ENCODE measurements at regions not wholly inside any gene's neighbourhood (a gene's known extent, or its start where the extent isn't known, plus 50 kb on each side); places are given as distances from the start of the nearest gene placed in this dataset.
A peak's percentile ranks its signal among the peaks of the same experiment; 100 is the strongest.
"Not testable (repeated sequence)": the region's sequence is repeated elsewhere in the genome, so short reads cannot be mapped to it uniquely, and the experiment has no call there.

- H3K27me3 ChIP-seq (ENCODE audit: control insufficient read depth, insufficient read depth, low read length), result no peaks in the 10 kb centered on the region
- H3K9me3 ChIP-seq (ENCODE audit: control insufficient read depth, insufficient read depth, low read length), result no peaks in the 10 kb centered on the region
- no peaks in the 10 kb centered on the region for H3K36me3 ChIP-seq (ENCODE audit: control insufficient read depth, insufficient read depth, low read length)
- H3K9ac ChIP-seq (ENCODE audit: low read depth, low read length), result no peak overlapping the region
- no peak overlapping the region for H3K27ac ChIP-seq (ENCODE audit: low read depth, low read length)
- H3K4me1 ChIP-seq (ENCODE audit: control insufficient read depth, insufficient read depth, low read length), result no peaks in the 10 kb centered on the region
- H3K4me3 ChIP-seq (ENCODE audit: low read depth, low read length), result no peak overlapping the region
These were observed 882.4 kb downstream of the C4orf33 start for GRCh38 chr4:129978315-129978714.

- Histone ChIP-seq H3K9me3 (ENCODE audit: control insufficient read depth, insufficient read depth, low read length) (no peaks in the 10 kb centered on the region), H3K27me3 (ENCODE audit: control insufficient read depth, insufficient read depth, low read length) (no peaks in the 10 kb centered on the region), H3K9ac (ENCODE audit: low read depth, low read length) (no peak overlapping the region)
These were observed 893.0 kb downstream of the C4orf33 start for GRCh38 chr4:129988957-129989356.

GRCh38 chr4:129994715-129995114 is 898.8 kb downstream of the C4orf33 start:
- no peak overlapping the region for H3K27ac ChIP-seq (ENCODE audit: low read depth, low read length)
- no peaks in the 10 kb centered on the region for H3K27me3 ChIP-seq (ENCODE audit: control insufficient read depth, insufficient read depth, low read length)
- no peaks in the 10 kb centered on the region for H3K36me3 ChIP-seq (ENCODE audit: control insufficient read depth, insufficient read depth, low read length)
- no peak overlapping the region for H3K4me3 ChIP-seq (ENCODE audit: low read depth, low read length)
- H3K4me1 ChIP-seq (ENCODE audit: control insufficient read depth, insufficient read depth, low read length), result peaks cover 5% of the 10 kb centered on the region; the same call in 1 of the 2 replicates
- H3K9me3 ChIP-seq (ENCODE audit: control insufficient read depth, insufficient read depth, low read length), result no peaks in the 10 kb centered on the region
- H3K9ac ChIP-seq (ENCODE audit: low read depth, low read length), result no peak overlapping the region

More at GRCh38 chr4:129988957-129989356, 893.0 kb downstream of the C4orf33 start:
- no peaks in the 10 kb centered on the region for H3K36me3 ChIP-seq (ENCODE audit: control insufficient read depth, insufficient read depth, low read length)
- H3K4me1 ChIP-seq (ENCODE audit: control insufficient read depth, insufficient read depth, low read length), result peaks cover 13% of the 10 kb centered on the region
- H3K4me3 ChIP-seq (ENCODE audit: low read depth, low read length), result no peak overlapping the region
- H3K27ac ChIP-seq (ENCODE audit: low read depth, low read length), result no peak overlapping the region

- Histone ChIP-seq H3K36me3 (ENCODE audit: control insufficient read depth, insufficient read depth, low read length) (no peaks in the 10 kb centered on the region), H3K4me3 (ENCODE audit: low read depth, low read length) (no peak overlapping the region), H3K9me3 (ENCODE audit: control insufficient read depth, insufficient read depth, low read length) (no peaks in the 10 kb centered on the region), H3K27ac (ENCODE audit: low read depth, low read length) (no peak overlapping the region), H3K27me3 (ENCODE audit: control insufficient read depth, insufficient read depth, low read length) (no peaks in the 10 kb centered on the region), H3K4me1 (ENCODE audit: control insufficient read depth, insufficient read depth, low read length) (no peaks in the 10 kb centered on the region), H3K9ac (ENCODE audit: low read depth, low read length) (no peak overlapping the region)
These were observed 902.6 kb downstream of the C4orf33 start for GRCh38 chr4:129998436-129999150.

DNA sequence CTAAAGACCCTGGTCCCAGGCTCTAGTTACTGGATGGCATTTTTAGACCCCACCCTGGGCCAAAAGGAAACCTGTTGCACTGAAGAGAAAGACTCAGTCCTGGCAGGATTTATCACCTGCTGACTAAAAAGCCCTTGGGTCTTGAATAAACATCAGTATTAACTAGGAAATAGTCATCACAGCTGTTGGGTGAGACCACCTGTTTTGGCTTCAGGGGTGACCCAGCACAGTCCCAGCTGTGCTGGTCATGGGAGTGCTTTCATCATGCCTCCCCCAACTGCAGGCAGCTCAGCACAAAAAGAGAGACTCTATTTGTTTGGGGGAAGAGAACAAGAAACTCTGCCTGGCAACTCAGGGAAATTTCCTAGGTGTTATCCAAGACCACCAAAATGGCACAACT is 903.2 kb downstream of the C4orf33 start:
- H3K27me3 ChIP-seq (ENCODE audit: control insufficient read depth, insufficient read depth, low read length), result no peaks in the 10 kb centered on the region
- H3K9me3 ChIP-seq (ENCODE audit: control insufficient read depth, insufficient read depth, low read length), result no peaks in the 10 kb centered on the region
- H3K4me1 ChIP-seq (ENCODE audit: control insufficient read depth, insufficient read depth, low read length), result no peaks in the 10 kb centered on the region
- no peaks in the 10 kb centered on the region for H3K36me3 ChIP-seq (ENCODE audit: control insufficient read depth, insufficient read depth, low read length)
- H3K9ac ChIP-seq (ENCODE audit: low read depth, low read length), result no peak overlapping the region
- no peak overlapping the region for H3K27ac ChIP-seq (ENCODE audit: low read depth, low read length)
- H3K4me3 ChIP-seq (ENCODE audit: low read depth, low read length), result no peak overlapping the region

- Histone ChIP-seq H3K4me3 (ENCODE audit: low read depth, low read length) (no peak overlapping the region), H3K9ac (ENCODE audit: low read depth, low read length) (no peak overlapping the region)
These were observed 912.5 kb downstream of the C4orf33 start for GRCh38 chr4:130008461-130008860.

GRCh38 chr4:130012806-130013205 is 916.9 kb downstream of the C4orf33 start:
- H3K9me3 ChIP-seq (ENCODE audit: control insufficient read depth, insufficient read depth, low read length); H3K27ac ChIP-seq (ENCODE audit: low read depth, low read length); H3K27me3 ChIP-seq (ENCODE audit: control insufficient read depth, insufficient read depth, low read length); H3K9ac ChIP-seq (ENCODE audit: low read depth, low read length); H3K4me3 ChIP-seq (ENCODE audit: low read depth, low read length); H3K36me3 ChIP-seq (ENCODE audit: control insufficient read depth, insufficient read depth, low read length); H3K4me1 ChIP-seq (ENCODE audit: control insufficient read depth, insufficient read depth, low read length): not testable (repeated sequence)

More at GRCh38 chr4:130008461-130008860, 912.5 kb downstream of the C4orf33 start:
- Histone ChIP-seq H3K36me3 (ENCODE audit: control insufficient read depth, insufficient read depth, low read length) (no peaks in the 10 kb centered on the region), H3K9me3 (ENCODE audit: control insufficient read depth, insufficient read depth, low read length) (no peaks in the 10 kb centered on the region), H3K27ac (ENCODE audit: low read depth, low read length) (no peak overlapping the region), H3K4me1 (ENCODE audit: control insufficient read depth, insufficient read depth, low read length) (no peaks in the 10 kb centered on the region), H3K27me3 (ENCODE audit: control insufficient read depth, insufficient read depth, low read length) (no peaks in the 10 kb centered on the region)

GRCh38 chr4:130021706-130022105 is 925.8 kb downstream of the C4orf33 start:
- Histone ChIP-seq H3K27me3 (ENCODE audit: control insufficient read depth, insufficient read depth, low read length) (no peaks in the 10 kb centered on the region), H3K36me3 (ENCODE audit: control insufficient read depth, insufficient read depth, low read length) (no peaks in the 10 kb centered on the region), H3K27ac (ENCODE audit: low read depth, low read length) (no peak overlapping the region), H3K9me3 (ENCODE audit: control insufficient read depth, insufficient read depth, low read length) (no peaks in the 10 kb centered on the region; the same call in 1 of the 2 replicates), H3K9ac (ENCODE audit: low read depth, low read length) (no peak overlapping the region), H3K4me3 (ENCODE audit: low read depth, low read length) (no peak overlapping the region), H3K4me1 (ENCODE audit: control insufficient read depth, insufficient read depth, low read length) (peaks cover 44% of the 10 kb centered on the region)

GRCh38 chr4:130023088-130023487 is 927.1 kb downstream of the C4orf33 start:
- Histone ChIP-seq H3K27me3 (ENCODE audit: control insufficient read depth, insufficient read depth, low read length) (no peaks in the 10 kb centered on the region), H3K9me3 (ENCODE audit: control insufficient read depth, insufficient read depth, low read length) (no peaks in the 10 kb centered on the region; the same call in 1 of the 2 replicates), H3K27ac (ENCODE audit: low read depth, low read length) (peak overlapping the region; percentile 64), H3K4me3 (ENCODE audit: low read depth, low read length) (no peak overlapping the region), H3K36me3 (ENCODE audit: control insufficient read depth, insufficient read depth, low read length) (no peaks in the 10 kb centered on the region), H3K9ac (ENCODE audit: low read depth, low read length) (no peak overlapping the region), H3K4me1 (ENCODE audit: control insufficient read depth, insufficient read depth, low read length) (peaks cover 58% of the 10 kb centered on the region)

GRCh38 chr4:130025701-130026100 is 929.7 kb downstream of the C4orf33 start:
- no peaks in the 10 kb centered on the region for H3K9me3 ChIP-seq (ENCODE audit: control insufficient read depth, insufficient read depth, low read length)
- H3K27me3 ChIP-seq (ENCODE audit: control insufficient read depth, insufficient read depth, low read length), result no peaks in the 10 kb centered on the region
- no peak overlapping the region for H3K4me3 ChIP-seq (ENCODE audit: low read depth, low read length)
- peak overlapping the region; percentile 46; the same call in 1 of the 2 replicates for H3K9ac ChIP-seq (ENCODE audit: low read depth, low read length)
- peak overlapping the region; percentile 95 for H3K27ac ChIP-seq (ENCODE audit: low read depth, low read length)
- H3K36me3 ChIP-seq (ENCODE audit: control insufficient read depth, insufficient read depth, low read length), result no peaks in the 10 kb centered on the region
- H3K4me1 ChIP-seq (ENCODE audit: control insufficient read depth, insufficient read depth, low read length), result peaks cover 84% of the 10 kb centered on the region

- no peaks in the 10 kb centered on the region for H3K36me3 ChIP-seq (ENCODE audit: control insufficient read depth, insufficient read depth, low read length)
- H3K9me3 ChIP-seq (ENCODE audit: control insufficient read depth, insufficient read depth, low read length), result no peaks in the 10 kb centered on the region
- no peaks in the 10 kb centered on the region for H3K27me3 ChIP-seq (ENCODE audit: control insufficient read depth, insufficient read depth, low read length)
- no peak overlapping the region for H3K4me3 ChIP-seq (ENCODE audit: low read depth, low read length)
- peak overlapping the region; percentile 46; the same call in 1 of the 2 replicates for H3K9ac ChIP-seq (ENCODE audit: low read depth, low read length)
- peak overlapping the region; percentile 95 for H3K27ac ChIP-seq (ENCODE audit: low read depth, low read length)
- peaks cover 87% of the 10 kb centered on the region for H3K4me1 ChIP-seq (ENCODE audit: control insufficient read depth, insufficient read depth, low read length)
These were observed 930.2 kb downstream of the C4orf33 start for GRCh38 chr4:130026185-130026584.

All from HUES48 (cell line).